Liver (tissue), 3 donors: ENCODE measurements at regions not wholly inside any gene's neighbourhood (a gene's known extent, or its start where the extent isn't known, plus 50 kb on each side); places are given as distances from the start of the nearest gene placed in this dataset.

ENCODE experiments used
- GABPA ChIP-seq, 2 donors: IDR thresholded peaks in 1 of 2; conservative IDR thresholded peaks in 1 of 2; 2 replicates each; pipeline ENCODE4 v1.6.1; 2016; ENCODE audit warnings: antibody characterized with exemption in 2 of 2, mild to moderate bottlenecking in 1 of 2, moderate library complexity in 1 of 2
- JUND ChIP-seq, 2 donors: IDR thresholded peaks; 2 replicates each; pipeline ENCODE4 v1.6.1; 2016; ENCODE audit warnings: antibody characterized with exemption in 2 of 2
- MAX ChIP-seq: IDR thresholded peaks from 2 replicates; pipeline ENCODE4 v1.6.1; 2016; ENCODE audit warnings: antibody characterized with exemption
- RAD21 ChIP-seq, 2 donors: IDR thresholded peaks; 2 replicates each; pipeline ENCODE4 v1.6.1; 2016; ENCODE audit warnings: antibody characterized with exemption in 2 of 2, mild to moderate bottlenecking in 2 of 2
- RXRA ChIP-seq, 2 donors: IDR thresholded peaks; 2 replicates each; pipeline ENCODE4 v1.6.1; 2017 to 2018; ENCODE audit warnings: antibody characterized with exemption in 2 of 2, mild to moderate bottlenecking in 1 of 2
- SP1 ChIP-seq: IDR thresholded peaks from 2 replicates; pipeline ENCODE4 v1.6.1; 2018; ENCODE audit warnings: antibody characterized with exemption, mild to moderate bottlenecking
- YY1 ChIP-seq: IDR thresholded peaks from 2 replicates; pipeline ENCODE4 v1.6.1; 2016; ENCODE audit warnings: antibody characterized with exemption, mild to moderate bottlenecking
- TF ChIP-seq, protein P1 (sequence below): fragments of 150-350 bp; IDR thresholded peaks from 2 replicates; pipeline ENCODE4 v1.5.1; 2017; ENCODE audit warnings: improper control_type of control experiment, low read depth, low read length; ENCODE audit not compliant: missing input control
- donor health status: healthy.
- donor health status: healthy.

DNA sequence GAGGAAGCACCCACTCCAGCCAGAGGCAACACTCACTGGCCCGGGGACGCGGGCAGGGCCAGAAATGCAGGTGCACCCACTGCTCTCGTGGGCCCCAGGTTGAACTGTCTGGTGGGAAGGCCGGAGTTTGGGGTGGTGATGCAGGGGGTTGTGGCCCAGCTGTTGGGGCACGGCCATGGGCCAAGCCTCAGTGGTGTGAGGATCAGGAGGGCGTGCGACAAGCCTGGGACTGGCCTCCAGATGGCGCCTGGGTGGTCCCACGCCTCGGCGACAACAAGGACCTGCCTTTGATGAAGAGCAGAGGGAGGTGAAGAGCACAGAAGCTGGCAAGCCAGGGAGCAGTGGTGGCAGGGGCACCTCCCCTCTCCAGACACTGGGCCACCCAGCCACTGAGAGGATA is 240.8 kb downstream of the BRD1 start:
- TF ChIP-seq, protein P1, sequence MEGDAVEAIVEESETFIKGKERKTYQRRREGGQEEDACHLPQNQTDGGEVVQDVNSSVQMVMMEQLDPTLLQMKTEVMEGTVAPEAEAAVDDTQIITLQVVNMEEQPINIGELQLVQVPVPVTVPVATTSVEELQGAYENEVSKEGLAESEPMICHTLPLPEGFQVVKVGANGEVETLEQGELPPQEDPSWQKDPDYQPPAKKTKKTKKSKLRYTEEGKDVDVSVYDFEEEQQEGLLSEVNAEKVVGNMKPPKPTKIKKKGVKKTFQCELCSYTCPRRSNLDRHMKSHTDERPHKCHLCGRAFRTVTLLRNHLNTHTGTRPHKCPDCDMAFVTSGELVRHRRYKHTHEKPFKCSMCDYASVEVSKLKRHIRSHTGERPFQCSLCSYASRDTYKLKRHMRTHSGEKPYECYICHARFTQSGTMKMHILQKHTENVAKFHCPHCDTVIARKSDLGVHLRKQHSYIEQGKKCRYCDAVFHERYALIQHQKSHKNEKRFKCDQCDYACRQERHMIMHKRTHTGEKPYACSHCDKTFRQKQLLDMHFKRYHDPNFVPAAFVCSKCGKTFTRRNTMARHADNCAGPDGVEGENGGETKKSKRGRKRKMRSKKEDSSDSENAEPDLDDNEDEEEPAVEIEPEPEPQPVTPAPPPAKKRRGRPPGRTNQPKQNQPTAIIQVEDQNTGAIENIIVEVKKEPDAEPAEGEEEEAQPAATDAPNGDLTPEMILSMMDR: no peak
- TF ChIP-seq RXRA (IDR thresholded peaks at IDR 0.05) (no peak), YY1 (no peak), GABPA (IDR thresholded peaks at IDR 0.05 in 1 of 2, conservative IDR thresholded peaks at IDR 0.05 in 1 of 2) (no peak), MAX (no peak), JUND (IDR thresholded peaks at IDR 0.05) (no peak), SP1 (no peak), RAD21 (IDR thresholded peaks at IDR 0.05) (no peak)
